PC-9 (cell line): ENCODE measurements at regions not wholly inside any gene's neighbourhood (a gene's known extent, or its start where the extent isn't known, plus 50 kb on each side); places are given as distances from the start of the nearest gene placed in this dataset.

Experiments used
- BruUV-seq: library from RNA; stranded (reverse); fragments of 400-500 nt; replicated peaks from 2 replicates; lab custom pipeline; 2021; lab: Mats Ljungman, UMichigan
- CTCF ChIA-PET: fragments of 300-600 bp; sonication (Branson Sonifier 250); formaldehyde crosslinking; loops from one replicate; lab custom pipeline; 2022; ENCODE audit warnings: antibody characterized with exemption; lab: Charles Lee
- POLR2A ChIA-PET: fragments of 300-600 bp; sonication (Branson Sonifier 250); formaldehyde crosslinking; loops from one replicate; lab custom pipeline; 2022; ENCODE audit warnings: antibody characterized with exemption; ENCODE audit not compliant: unreplicated experiment; lab: Charles Lee
- DNase-seq, 2 experiments: peaks; one replicate each; pipeline versions ENCODE4 v3.0.0 to v3.0.0-alpha.2; 2015 to 2022; ENCODE audit warnings: mixed read lengths in 1 of 2
- H2AFZ ChIP-seq: fragments of 200-600 bp; sonication (generic); 2 replicates; pipeline ENCODE4 v1.8.1; 2017; ENCODE audit warnings: antibody characterized with exemption
- H3F3A ChIP-seq: fragments of 200-600 bp; sonication (generic); 2 replicates; pipeline ENCODE4 v1.8.1; 2017; ENCODE audit warnings: antibody characterized with exemption, mild to moderate bottlenecking, low read depth; ENCODE audit not compliant: insufficient read depth
- H3K27ac ChIP-seq: fragments of 200-600 bp; sonication (generic); 2 replicates; pipeline ENCODE4 v1.6.1; 2016; ENCODE audit warnings: mixed run types
- H3K27me3 ChIP-seq: fragments of 200-600 bp; sonication (generic); 2 replicates; pipeline ENCODE4 v1.6.1; 2016; ENCODE audit warnings: low read depth, mixed run types; ENCODE audit not compliant: insufficient read depth
- H3K36me3 ChIP-seq: fragments of 200-600 bp; sonication (generic); 2 replicates; pipeline ENCODE4 v1.6.1; 2016; ENCODE audit warnings: low read depth, mixed run types
- H3K4me1 ChIP-seq: fragments of 200-600 bp; sonication (generic); replicated peaks from 2 replicates; pipeline ENCODE4 v1.6.1; 2016; ENCODE audit warnings: mixed run types; ENCODE audit not compliant: insufficient read depth
- H3K4me2 ChIP-seq: fragments of 200-600 bp; sonication (generic); 2 replicates; pipeline ENCODE4 v1.6.1; 2017; ENCODE audit warnings: mixed run types
- H3K4me3 ChIP-seq: fragments of 200-600 bp; sonication (generic); 2 replicates; pipeline ENCODE4 v1.6.1; 2016; ENCODE audit warnings: mixed run types
- H3K79me2 ChIP-seq: fragments of 200-600 bp; sonication (generic); 2 replicates; pipeline ENCODE4 v1.6.1; 2017; ENCODE audit warnings: low read depth, mixed run types
- H3K9me2 ChIP-seq: fragments of 200-600 bp; sonication (generic); 2 replicates; pipeline ENCODE4 v1.8.1; 2017; ENCODE audit warnings: mild to moderate bottlenecking; ENCODE audit not compliant: insufficient read depth
- H3K9me3 ChIP-seq: fragments of 200-600 bp; sonication (generic); 2 replicates; pipeline ENCODE4 v1.8.1; 2016; ENCODE audit warnings: low read depth; ENCODE audit not compliant: insufficient read depth
- H4K20me1 ChIP-seq: fragments of 200-600 bp; sonication (generic); 2 replicates; pipeline ENCODE4 v1.8.1; 2017; ENCODE audit not compliant: insufficient read depth
- CTCF ChIP-seq: fragments of 200-600 bp; sonication (generic); conservative IDR thresholded peaks from 2 replicates; pipeline ENCODE4 v1.6.1; 2017; ENCODE audit warnings: mixed run types, antibody characterized with exemption, mild to moderate bottlenecking, moderate library complexity
- EZH2 ChIP-seq: fragments of 200-600 bp; sonication (generic); IDR thresholded peaks from 2 replicates; pipeline ENCODE4 v1.8.0; 2017; ENCODE audit warnings: antibody characterized with exemption, low read depth
- intact Hi-C: fragments of 100-400 bp; cut with micrococcal nuclease; formaldehyde crosslinking; loops from one replicate; pipeline ENCODE4 v1.10.0; 2022; ENCODE audit not compliant: unreplicated experiment

DNA sequence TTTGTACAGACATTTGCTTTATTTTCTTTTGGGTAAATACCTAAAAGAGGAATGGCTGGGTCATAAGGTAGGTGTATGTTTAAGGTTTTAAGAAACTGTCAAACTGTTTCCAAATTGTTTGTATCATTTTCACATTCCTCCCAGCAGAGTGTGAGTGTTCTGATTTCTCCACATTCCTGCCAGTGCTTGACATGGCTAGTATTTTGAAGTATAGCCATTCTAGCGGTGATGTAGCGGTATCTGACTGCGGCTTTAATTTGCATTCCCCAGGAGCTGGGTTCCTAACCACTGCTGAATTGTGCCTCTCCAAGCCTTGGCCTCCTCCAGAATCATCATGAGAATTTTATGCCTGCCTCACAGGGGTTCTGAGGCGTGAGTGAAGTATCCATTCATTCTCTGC is 61.8 kb upstream of the ARL4C start:
- intact Hi-C loops: loop anchor here (5.0 to 10.0 kb wide), 4 partner anchors 124 to 1186 kb away; no protein-coding TSS in a partner anchor
- H3F3A ChIP-seq: peaks cover 9% of the 10 kb centered on the region; the same call in 1 of the 2 replicates
- H4K20me1 ChIP-seq: no peaks in the 10 kb centered on the region
- DNase-seq: no peak
- H3K36me3 ChIP-seq: no peaks in the 10 kb centered on the region
- H3K9me3 ChIP-seq: 0 out of 2 replicates have a peak, but pooled peaks cover 4% of the 10 kb centered on the region
- ChIA-PET POLR2A (interaction anchor here (0.6 to 0.7 kb wide), 3 partner anchors 540 to 1538 kb away, joined by 3 to 5 read pairs (median 4); no protein-coding TSS in a partner anchor), CTCF (no interaction called here)
- H3K27ac ChIP-seq: no peak overlapping the region
- no peaks in the 10 kb centered on the region for H3K27me3 ChIP-seq
- H2AFZ ChIP-seq: no peak overlapping the region
- no peak for TF ChIP-seq EZH2
- no peak for TF ChIP-seq CTCF
- H3K79me2 ChIP-seq: no peaks in the 10 kb centered on the region
- H3K4me3 ChIP-seq: no peak overlapping the region
- no peak overlapping the region for H3K4me2 ChIP-seq
- no peaks in the 10 kb centered on the region for H3K9me2 ChIP-seq
- H3K4me1 ChIP-seq: peaks cover 25% of the 10 kb centered on the region
- BruUV-seq: no TSS peak

DNA sequence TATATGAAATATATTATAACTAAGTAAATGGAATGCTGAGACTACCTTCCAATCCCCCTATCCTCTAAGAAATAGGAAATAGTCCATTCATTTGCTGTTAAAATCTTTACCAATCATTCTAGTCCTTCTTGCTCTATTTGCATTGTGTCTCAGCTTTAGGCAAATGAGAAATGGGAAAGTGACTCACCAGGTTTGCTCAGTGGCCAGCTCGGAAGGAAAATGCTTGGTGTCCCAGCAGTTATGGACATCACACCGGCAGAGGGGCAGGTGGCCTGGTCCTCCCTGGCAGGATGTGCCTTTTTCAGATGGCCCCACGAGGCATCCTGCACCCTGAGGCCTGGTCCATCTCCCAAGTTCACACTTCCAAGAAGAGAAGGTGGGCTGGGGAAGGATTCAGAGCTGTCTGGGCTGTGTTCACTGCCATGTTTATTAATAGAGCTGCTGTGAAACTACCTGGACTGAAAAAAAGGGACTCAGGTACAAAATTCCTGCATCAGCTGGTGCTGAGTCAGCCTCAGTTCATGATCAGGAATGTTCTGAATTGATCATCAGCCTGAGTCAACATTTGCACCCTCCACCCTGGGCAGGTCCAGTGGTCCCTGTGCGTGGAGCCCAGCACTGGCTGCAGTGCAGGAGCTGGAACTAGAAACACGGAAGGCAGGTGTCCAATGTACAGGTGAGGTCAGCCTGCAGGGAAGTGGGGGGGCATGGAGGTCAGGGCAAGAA is 60.1 kb upstream of the ARL4C start:
- CTCF ChIA-PET: interaction anchor here (1.2 kb wide), 1 partner anchor 560 kb away, joined by 4 read pairs; no protein-coding TSS in a partner anchor
- intact Hi-C loops: loop anchor here (5.0 to 10.0 kb wide), 4 partner anchors 125 to 1188 kb away; no protein-coding TSS in a partner anchor
- TF ChIP-seq CTCF (no peak), EZH2 (no peak)

GRCh38 chr2:234555616-234556249 is 58.9 kb upstream of the ARL4C start:
- POLR2A ChIA-PET: no interaction called here
- no peaks in the 10 kb centered on the region for H3K36me3 ChIP-seq
- no peak overlapping the region for H3K4me2 ChIP-seq
- CTCF ChIA-PET: interaction anchor here (0.6 kb wide), 3 partner anchors 69 to 553 kb away, joined by 3 read pairs; no protein-coding TSS in a partner anchor
- H3K9me2 ChIP-seq: no peaks in the 10 kb centered on the region
- H4K20me1 ChIP-seq: no peaks in the 10 kb centered on the region
- peaks cover 29% of the 10 kb centered on the region for H3K4me1 ChIP-seq
- H3K9me3 ChIP-seq: 0 out of 2 replicates have a peak, but pooled peaks cover 4% of the 10 kb centered on the region
- no peak overlapping the region for H3K27ac ChIP-seq
- no peak for DNase-seq
- H3F3A ChIP-seq: peaks cover 9% of the 10 kb centered on the region; the same call in 1 of the 2 replicates
- H3K4me3 ChIP-seq: no peak overlapping the region
- H3K79me2 ChIP-seq: no peaks in the 10 kb centered on the region
- intact Hi-C loops: loop anchor here (5.0 to 10.0 kb wide), 4 partner anchors 127 to 1189 kb away; no protein-coding TSS in a partner anchor
- BruUV-seq: no TSS peak
- no peak overlapping the region for H2AFZ ChIP-seq
- no peaks in the 10 kb centered on the region for H3K27me3 ChIP-seq
- TF ChIP-seq CTCF (no peak), EZH2 (no peak)

More for the DNA sequence above, 60.1 kb upstream of the ARL4C start:
- POLR2A ChIA-PET: no interaction called here
- Histone ChIP-seq H3K36me3 (no peaks in the 10 kb centered on the region), H3K4me2 (peak overlapping the region; percentile 43), H2AFZ (no peak overlapping the region), H4K20me1 (no peaks in the 10 kb centered on the region), H3K79me2 (no peaks in the 10 kb centered on the region), H3K4me3 (no peak overlapping the region), H3K9me2 (no peaks in the 10 kb centered on the region), H3F3A (peaks cover 9% of the 10 kb centered on the region; the same call in 1 of the 2 replicates), H3K4me1 (peaks cover 25% of the 10 kb centered on the region), H3K9me3 (0 out of 2 replicates have a peak, but pooled peaks cover 4% of the 10 kb centered on the region), H3K27ac (peak overlapping the region; percentile 40), H3K27me3 (no peaks in the 10 kb centered on the region)
- DNase-seq: peak; percentile 57 to 85
- no TSS peak for BruUV-seq
